AG09319 (cell line): ENCODE measurements at regions not wholly inside any gene's neighbourhood (a gene's known extent, or its start where the extent isn't known, plus 50 kb on each side); places are given as distances from the start of the nearest gene placed in this dataset.

Experiments used
- DNase-seq: peaks from one replicate; pipeline ENCODE4 v3.0.0-alpha.2; 2010; ENCODE audit warnings: low read depth; ENCODE audit errors: extremely low read depth
- CTCF ChIP-seq: IDR thresholded peaks from 2 replicates; pipeline ENCODE4 v1.5.1; 2011; ENCODE audit warnings: low read depth, mild to moderate bottlenecking, inconsistent platforms, low read length, moderate library complexity

- no peak for DNase-seq
Measured at GRCh38 chr13:107681600-107681999, 533.7 kb downstream of the LIG4 start.

GRCh38 chr13:107680115-107680514, 535.2 kb downstream of the LIG4 start:
- TF ChIP-seq CTCF, result no peak
- DNase-seq, result no peak

More at GRCh38 chr13:107681600-107681999, 533.7 kb downstream of the LIG4 start:
- no peak for TF ChIP-seq CTCF

GRCh38 chr13:107678075-107678689, 537.2 kb downstream of the LIG4 start:
- no peak for DNase-seq
- TF ChIP-seq CTCF, result peak; percentile 21

- no peak for TF ChIP-seq CTCF
- no peak for DNase-seq
Measured at GRCh38 chr13:107675847-107676550, 539.3 kb downstream of the LIG4 start.

GRCh38 chr13:107669391-107669993, 545.8 kb downstream of the LIG4 start:
- no peak for DNase-seq

GRCh38 chr13:107665926-107666458, 549.3 kb downstream of the LIG4 start:
- no peak for TF ChIP-seq CTCF
- DNase-seq, result no peak

More at GRCh38 chr13:107669391-107669993, 545.8 kb downstream of the LIG4 start:
- TF ChIP-seq CTCF, result no peak
